ENCODE measurements at regions not wholly inside any gene's neighbourhood (a gene's known extent, or its start where the extent isn't known, plus 50 kb on each side); places are given as distances from the start of the nearest gene placed in this dataset.

GRCh38 chrX:14398725-14399124 is 130.6 kb upstream of the GLRA2 start:
- Mint-ChIP-seq H3K4me3 (no peak overlapping the region), H3K27ac (0 out of 2 replicates have a peak overlapping the region, but pooled peaks have one; percentile 31), H3K9me3 (no peaks in the 10 kb centered on the region; the same call in 1 of the 3 replicates), H3K4me1 (peaks cover 4% of the 10 kb centered on the region; the same call in 1 of the 3 replicates), H3K27me3 (ENCODE audit: insufficient read depth, low read depth, poor library complexity) (no peaks in the 10 kb centered on the region), H3K36me3 (ENCODE audit: low read depth) (no peaks in the 10 kb centered on the region)
- no peak for DNase-seq (ENCODE audit: low spot score)
- H3K36me3 ChIP-seq (ENCODE audit: insufficient read depth), result no peaks in the 10 kb centered on the region
- H2AFZ ChIP-seq, result no peak overlapping the region
- no peaks in the 10 kb centered on the region for H3K9me2 ChIP-seq (ENCODE audit: insufficient read depth)
- no peak for ATAC-seq
- no peaks in the 10 kb centered on the region for H3F3A ChIP-seq (replicated peaks; ENCODE audit: low read depth)
- no peaks in the 10 kb centered on the region for H3K4me1 ChIP-seq (ENCODE audit: insufficient read depth)
- H3K4me3 ChIP-seq, result no peak overlapping the region
- H3K79me2 ChIP-seq (replicated peaks; ENCODE audit: insufficient read depth), result no peaks in the 10 kb centered on the region
- TF ChIP-seq EZH2phosphoT487 (IDR thresholded peaks at IDR 0.05; ENCODE audit: unreplicated experiment) (no peak), ETS1 (IDR thresholded peaks at IDR 0.05) (no peak), NANOG (IDR thresholded peaks at IDR 0.05; ENCODE audit: borderline replicate concordance) (no peak), STAT1 (IDR thresholded peaks at IDR 0.05; ENCODE audit: unreplicated experiment) (no peak), EZH2 (IDR thresholded peaks at IDR 0.05; ENCODE audit: low read depth, unreplicated experiment) (no peak), POLR2AphosphoS5 (IDR thresholded peaks at IDR 0.05; ENCODE audit: low read depth) (no peak), CTCF (conservative IDR thresholded peaks at IDR 0.05; ENCODE audit: low read depth in 2 of 2) (no peak)
- no peaks in the 10 kb centered on the region for H4K20me1 ChIP-seq (replicated peaks; ENCODE audit: insufficient read depth)
- no peak overlapping the region for H3K27ac ChIP-seq (ENCODE audit: low read depth)
- H3K4me2 ChIP-seq, result no peak overlapping the region
- H3K27me3 ChIP-seq (ENCODE audit: insufficient read depth), result no peaks in the 10 kb centered on the region

- Histone ChIP-seq H3K4me2 (no peak overlapping the region), H3K79me2 (replicated peaks; ENCODE audit: insufficient read depth) (no peaks in the 10 kb centered on the region), H3K9me2 (ENCODE audit: insufficient read depth) (no peaks in the 10 kb centered on the region), H3F3A (replicated peaks; ENCODE audit: low read depth) (no peaks in the 10 kb centered on the region), H3K4me3 (no peak overlapping the region), H3K27me3 (ENCODE audit: insufficient read depth) (no peaks in the 10 kb centered on the region), H3K27ac (ENCODE audit: low read depth) (no peak overlapping the region), H3K36me3 (ENCODE audit: insufficient read depth) (no peaks in the 10 kb centered on the region), H2AFZ (no peak overlapping the region), H3K4me1 (ENCODE audit: insufficient read depth) (no peaks in the 10 kb centered on the region), H4K20me1 (replicated peaks; ENCODE audit: insufficient read depth) (no peaks in the 10 kb centered on the region)
- DNase-seq (ENCODE audit: low spot score) (no peak), ATAC-seq (no peak)
- no peak for TF ChIP-seq NANOG (IDR thresholded peaks at IDR 0.05; ENCODE audit: borderline replicate concordance)
- TF ChIP-seq EZH2 (IDR thresholded peaks at IDR 0.05; ENCODE audit: low read depth, unreplicated experiment), result no peak
- TF ChIP-seq ZNF462 (CRISPR knock-in tag; IDR thresholded peaks at IDR 0.05), result no peak
- no peak for TF ChIP-seq STAT1 (IDR thresholded peaks at IDR 0.05; ENCODE audit: unreplicated experiment)
- no peak for TF ChIP-seq ZNF114 (CRISPR knock-in tag; IDR thresholded peaks at IDR 0.05)
- TF ChIP-seq EZH2phosphoT487 (IDR thresholded peaks at IDR 0.05; ENCODE audit: unreplicated experiment), result no peak
- TF ChIP-seq POLR2AphosphoS5 (IDR thresholded peaks at IDR 0.05; ENCODE audit: low read depth), result no peak
- no peak for TF ChIP-seq ETS1 (IDR thresholded peaks at IDR 0.05)
- Mint-ChIP-seq H3K27ac (no peak overlapping the region), H3K36me3 (ENCODE audit: low read depth) (peaks cover 4% of the 10 kb centered on the region; the same call in 1 of the 3 replicates), H3K4me3 (no peak overlapping the region), H3K9me3 (no peaks in the 10 kb centered on the region; the same call in 2 of the 3 replicates), H3K27me3 (ENCODE audit: insufficient read depth, low read depth, poor library complexity) (no peaks in the 10 kb centered on the region), H3K4me1 (no peaks in the 10 kb centered on the region)
Measured at GRCh38 chrX:14389682-14390081, 139.7 kb upstream of the GLRA2 start.
